ENCODE measurements at regions not wholly inside any gene's neighbourhood (a gene's known extent, or its start where the extent isn't known, plus 50 kb on each side); places are given as distances from the start of the nearest gene placed in this dataset.

DNA sequence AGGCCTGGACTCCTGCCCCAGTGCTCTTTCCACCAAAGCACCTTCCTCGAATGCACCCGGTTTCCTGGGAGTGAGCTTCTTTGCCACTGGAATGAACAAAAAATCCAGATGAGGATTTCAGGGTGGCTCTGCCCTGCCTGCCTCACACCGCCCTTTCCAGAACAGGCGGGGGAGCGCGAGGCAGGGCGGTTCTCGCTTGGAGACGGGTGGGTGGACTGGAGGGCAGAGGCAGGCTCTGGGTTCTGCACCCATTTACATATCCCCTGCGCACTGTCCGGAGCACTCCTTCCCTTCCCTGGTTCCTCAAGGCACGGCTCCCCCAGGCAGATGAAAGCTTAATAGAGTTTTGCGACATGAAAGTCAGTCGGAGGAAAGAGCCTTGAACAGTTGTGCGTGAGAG is 69.7 kb upstream of the DLK1 start:
- H3K23me2 ChIP-seq (ENCODE audit: insufficient read length, low read depth, low read length, poor library complexity, severe bottlenecking): peaks cover 3% of the 10 kb centered on the region
- no peak overlapping the region for H3K27ac Mint-ChIP-seq
- WGBS (ENCODE audit: extremely low coverage, insufficient read length, low lambda C conversion rate): no CpG with 5 or more reads among the region's 15 CpGs

More for the DNA sequence above, 69.7 kb upstream of the DLK1 start:
- H2BK5ac ChIP-seq (ENCODE audit: insufficient read length, low read length): no peak overlapping the region
- no peak overlapping the region for H4K8ac ChIP-seq (replicated peaks; ENCODE audit: insufficient read length, low read depth, low read length)
- Mint-ChIP-seq H3K4me3 (no peak overlapping the region), H3K9me3 (peaks cover 0 to 5% of the 10 kb centered on the region in 2 experiments; a peak in 2 of 5 replicates), H3K4me1 (peaks cover 8 to 29% of the 10 kb centered on the region in 2 experiments; a peak in 3 of 4 replicates), H3K27me3 (ENCODE audit: low read depth) (peaks cover 30% of the 10 kb centered on the region), H3K36me3 (ENCODE audit: insufficient read depth in 1 of 3, low read depth in 3 of 3) (no peaks in the 10 kb centered on the region; a peak in 1 of 7 replicates)
- H3K27ac ChIP-seq (ENCODE audit: insufficient read length, low read depth, low read length): no peak overlapping the region
- H3K9me3 ChIP-seq (ENCODE audit: control insufficient read depth, low read depth, low read length): no peaks in the 10 kb centered on the region
- H3K4me2 ChIP-seq (ENCODE audit: insufficient read depth, insufficient read length, low read length): no peak overlapping the region
- no peak overlapping the region for H3K4ac ChIP-seq (ENCODE audit: low read depth, low read length)
- H3K14ac ChIP-seq (ENCODE audit: insufficient read depth, low read length): no peak overlapping the region
- H3K18ac ChIP-seq (ENCODE audit: insufficient read length, low read depth, low read length): no peak overlapping the region
- H3K79me1 ChIP-seq (ENCODE audit: insufficient read depth, low read depth, low read length, poor library complexity, severe bottlenecking): no peaks in the 10 kb centered on the region
- no peak overlapping the region for H3K23ac ChIP-seq (ENCODE audit: insufficient read length, low read depth, low read length)
- H3K79me2 ChIP-seq (ENCODE audit: insufficient read depth, low read length): no peaks in the 10 kb centered on the region
- H3T11ph ChIP-seq (ENCODE audit: low read length): no peak overlapping the region
- H4K91ac ChIP-seq (ENCODE audit: insufficient read length, low read depth, low read length): no peak overlapping the region
- H2BK12ac ChIP-seq (ENCODE audit: insufficient read length, low read depth, low read length): no peak overlapping the region
- TF ChIP-seq, protein P1, sequence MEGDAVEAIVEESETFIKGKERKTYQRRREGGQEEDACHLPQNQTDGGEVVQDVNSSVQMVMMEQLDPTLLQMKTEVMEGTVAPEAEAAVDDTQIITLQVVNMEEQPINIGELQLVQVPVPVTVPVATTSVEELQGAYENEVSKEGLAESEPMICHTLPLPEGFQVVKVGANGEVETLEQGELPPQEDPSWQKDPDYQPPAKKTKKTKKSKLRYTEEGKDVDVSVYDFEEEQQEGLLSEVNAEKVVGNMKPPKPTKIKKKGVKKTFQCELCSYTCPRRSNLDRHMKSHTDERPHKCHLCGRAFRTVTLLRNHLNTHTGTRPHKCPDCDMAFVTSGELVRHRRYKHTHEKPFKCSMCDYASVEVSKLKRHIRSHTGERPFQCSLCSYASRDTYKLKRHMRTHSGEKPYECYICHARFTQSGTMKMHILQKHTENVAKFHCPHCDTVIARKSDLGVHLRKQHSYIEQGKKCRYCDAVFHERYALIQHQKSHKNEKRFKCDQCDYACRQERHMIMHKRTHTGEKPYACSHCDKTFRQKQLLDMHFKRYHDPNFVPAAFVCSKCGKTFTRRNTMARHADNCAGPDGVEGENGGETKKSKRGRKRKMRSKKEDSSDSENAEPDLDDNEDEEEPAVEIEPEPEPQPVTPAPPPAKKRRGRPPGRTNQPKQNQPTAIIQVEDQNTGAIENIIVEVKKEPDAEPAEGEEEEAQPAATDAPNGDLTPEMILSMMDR (conservative IDR thresholded peaks at IDR 0.05): no peak
- no peak overlapping the region for H4K5ac ChIP-seq (ENCODE audit: insufficient read length, low read depth, low read length)
- H2BK15ac ChIP-seq (ENCODE audit: low read depth, low read length): no peak overlapping the region
- no peak for DNase-seq
- no peak overlapping the region for H3K9ac ChIP-seq (ENCODE audit: extremely low read depth, insufficient read length, low read length)
- no peak overlapping the region for H2BK20ac ChIP-seq (ENCODE audit: low read depth, low read length, poor library complexity, severe bottlenecking)
- peaks cover 2% of the 10 kb centered on the region for H4K20me1 ChIP-seq (ENCODE audit: control insufficient read depth, insufficient read depth, insufficient read length)
- no peak overlapping the region for H2AK5ac ChIP-seq (ENCODE audit: insufficient read length, low read length)
- H3K4me1 ChIP-seq (ENCODE audit: insufficient read depth, low read length): no peaks in the 10 kb centered on the region
- no peak overlapping the region for H3K56ac ChIP-seq (ENCODE audit: insufficient read length, low read depth, low read length)
- no peaks in the 10 kb centered on the region; the same call in 1 of the 2 replicates for H3K27me3 ChIP-seq (ENCODE audit: insufficient read depth, low read length)
- no peak overlapping the region for H2AFZ ChIP-seq (ENCODE audit: low read length)
- no peak overlapping the region for H2BK120ac ChIP-seq (ENCODE audit: low read depth, low read length, poor library complexity, severe bottlenecking)

All from H9 (cell line).